ENCODE measurements at regions not wholly inside any gene's neighbourhood (a gene's known extent, or its start where the extent isn't known, plus 50 kb on each side); places are given as distances from the start of the nearest gene placed in this dataset.

GRCh38 chr17:79396696-79397095 lies 214.2 kb downstream of the RBFOX3 start:
- H3K4me1 ChIP-seq (ENCODE audit: insufficient read depth, low read length): 0 out of 2 replicates have a peak, but pooled peaks cover 4% of the 10 kb centered on the region
- no peak overlapping the region for H3K4me3 ChIP-seq (replicated peaks in 1 of 3; ENCODE audit: insufficient read depth in 1 of 3, low read depth in 2 of 3, low read length in 3 of 3)
- WGBS (ENCODE audit: low lambda C conversion rate): 34% methylated on average over 13 of the region's 13 CpGs
- no peak for FAIRE-seq
- no peak overlapping the region for H2AFZ ChIP-seq (ENCODE audit: low read length)
- H3K79me2 ChIP-seq (ENCODE audit: insufficient read depth, low read length): no peaks in the 10 kb centered on the region
- BruUV-seq (replicated peaks): no TSS peak
- no peaks in the 10 kb centered on the region for H3K36me3 ChIP-seq (replicated peaks in 1 of 2; ENCODE audit: control insufficient read depth in 1 of 2, insufficient read depth in 2 of 2, low read length in 2 of 2)
- in situ Hi-C loops (cut with HindIII; ENCODE audit: extremely low pct_ligation_motif_present, low pct_unique_long_range_greater_than_20kb) (no loop called here), intact Hi-C loops (cut with micrococcal nuclease; ENCODE audit: unreplicated experiment) (no loop called here)
- ChIA-PET POLR2A (no interaction called here), CTCF (ENCODE audit: low intra/inter-chr PET ratio, low total read pairs) (no interaction called here)
- ATAC-seq: no peak
- H3K9ac ChIP-seq (ENCODE audit: insufficient read depth, low read depth, low read length): no peak overlapping the region
- H3K4me2 ChIP-seq (ENCODE audit: low read depth, low read length): no peak overlapping the region
- TF ChIP-seq IRF2 (CRISPR knock-in tag; IDR thresholded peaks at IDR 0.05) (no peak), ARNTL (CRISPR knock-in tag; IDR thresholded peaks at IDR 0.05) (no peak), ZBTB2 (CRISPR knock-in tag; IDR thresholded peaks at IDR 0.05; ENCODE audit: low read depth) (no peak), ZFP62 (CRISPR knock-in tag; IDR thresholded peaks at IDR 0.05) (no peak), ZSCAN5A (CRISPR knock-in tag; IDR thresholded peaks at IDR 0.05; ENCODE audit: borderline replicate concordance) (no peak), AGO1 (IDR thresholded peaks at IDR 0.05; ENCODE audit: low read depth, low read length, poor library complexity, severe bottlenecking) (no peak), SNAI1 (CRISPR knock-in tag; IDR thresholded peaks at IDR 0.05; ENCODE audit: borderline replicate concordance) (no peak), CREB1 (IDR thresholded peaks at IDR 0.05) (no peak), CREB1 (CRISPR knock-in tag; IDR thresholded peaks at IDR 0.05) (no peak), ATRX (CRISPR knock-in tag; IDR thresholded peaks at IDR 0.05; ENCODE audit: borderline replicate concordance) (no peak), ZNF577 (CRISPR knock-in tag; IDR thresholded peaks at IDR 0.05; ENCODE audit: borderline replicate concordance, low read depth) (no peak), DZIP1 (CRISPR knock-in tag; IDR thresholded peaks at IDR 0.05) (no peak)
- peaks cover 4% of the 10 kb centered on the region; the same call in 1 of the 2 replicates for H4K20me1 ChIP-seq (ENCODE audit: insufficient read depth, low read length)
- H3K27me3 ChIP-seq (ENCODE audit: control insufficient read depth in 1 of 2, insufficient read depth in 2 of 2, low read length in 2 of 2): peaks cover 20 to 89% of the 10 kb centered on the region in 2 experiments
- H3K9me3 ChIP-seq (ENCODE audit: low read length): no peaks in the 10 kb centered on the region
- no peak for DNase-seq (ENCODE audit: low spot score)
- no peak overlapping the region for H3K27ac ChIP-seq (ENCODE audit: extremely low read length, insufficient read depth, low read length)

All from HepG2 (cell line).